BE2C (cell line): ENCODE measurements at regions not wholly inside any gene's neighbourhood (a gene's known extent, or its start where the extent isn't known, plus 50 kb on each side); places are given as distances from the start of the nearest gene placed in this dataset.

Experiments used
- DNase-seq: peaks from one replicate; pipeline ENCODE4 v3.0.0-alpha.2; 2020
- H3K27me3 ChIP-seq: fragments of 250-450 bp; sonication (Bioruptor Pico); 2 replicates; pipeline ENCODE4 v1.5.1; 2020; ENCODE audit warnings: mild to moderate bottlenecking
- H3K36me3 ChIP-seq: fragments of 250-450 bp; sonication (Bioruptor Pico); 2 replicates; pipeline ENCODE4 v1.5.1; 2020; ENCODE audit warnings: mild to moderate bottlenecking
- H3K4me1 ChIP-seq: fragments of 250-450 bp; sonication (Bioruptor Pico); 2 replicates; pipeline ENCODE4 v1.5.1; 2020
- H3K4me3 ChIP-seq: 2 replicates; pipeline ENCODE4 v1.5.1; 2011; ENCODE audit warnings: low read depth, low read length
- H3K9me3 ChIP-seq: fragments of 250-450 bp; sonication (Bioruptor Pico); 2 replicates; pipeline ENCODE4 v1.5.1; 2020
- CTCF ChIP-seq: IDR thresholded peaks from 2 replicates; pipeline ENCODE4 v1.5.1; 2012; ENCODE audit warnings: mild to moderate bottlenecking, low read depth, low read length

DNA sequence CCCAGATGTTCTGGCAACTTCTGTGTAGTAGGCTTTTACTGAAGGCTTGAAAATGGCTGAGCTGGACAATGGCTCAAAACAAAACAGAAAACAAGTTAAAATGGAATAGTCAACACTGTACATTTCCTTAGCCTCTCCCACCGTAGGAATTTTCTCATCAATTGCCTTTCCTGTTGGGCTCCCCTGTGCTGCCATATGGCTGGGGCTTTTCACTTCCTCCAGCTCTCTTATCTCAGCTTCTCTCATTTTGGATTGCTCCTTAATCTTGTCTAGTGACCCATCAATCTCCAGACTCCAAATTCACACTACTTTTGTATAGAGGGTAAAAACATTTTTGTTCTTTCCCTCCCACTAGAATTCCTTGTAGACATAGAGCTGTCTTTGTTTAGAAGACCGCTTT lies 50.4 kb upstream of the RPH3A start:
- no peak for TF ChIP-seq CTCF
- no peak for DNase-seq

More for the DNA sequence above, 50.4 kb upstream of the RPH3A start:
- no peaks in the 10 kb centered on the region for H3K27me3 ChIP-seq
- no peaks in the 10 kb centered on the region for H3K9me3 ChIP-seq
- H3K36me3 ChIP-seq: no peaks in the 10 kb centered on the region
- H3K4me3 ChIP-seq: no peak overlapping the region
- no peaks in the 10 kb centered on the region for H3K4me1 ChIP-seq
